ENCODE measurements at regions not wholly inside any gene's neighbourhood (a gene's known extent, or its start where the extent isn't known, plus 50 kb on each side); places are given as distances from the start of the nearest gene placed in this dataset.

DNA sequence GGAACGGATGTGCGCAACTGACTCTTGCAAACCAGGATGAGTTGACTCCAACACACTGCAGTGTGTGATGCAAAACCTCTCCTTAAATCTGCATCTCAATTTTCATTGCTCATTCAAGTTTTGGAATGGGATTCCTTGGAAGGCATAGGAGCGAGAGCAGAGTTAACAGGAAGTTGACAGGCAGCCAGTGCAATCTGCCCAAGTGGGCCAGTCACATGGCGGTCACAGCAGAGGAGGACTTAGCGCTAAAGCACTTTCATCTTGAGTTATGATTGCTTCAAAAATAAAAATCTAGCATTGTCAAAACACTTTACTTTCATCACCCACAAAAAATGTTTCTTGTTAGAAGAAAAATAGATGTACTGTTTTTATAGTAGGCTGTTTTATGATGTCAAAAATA is 439.0 kb downstream of the FBXO15 start:
- TF ChIP-seq, protein P1, sequence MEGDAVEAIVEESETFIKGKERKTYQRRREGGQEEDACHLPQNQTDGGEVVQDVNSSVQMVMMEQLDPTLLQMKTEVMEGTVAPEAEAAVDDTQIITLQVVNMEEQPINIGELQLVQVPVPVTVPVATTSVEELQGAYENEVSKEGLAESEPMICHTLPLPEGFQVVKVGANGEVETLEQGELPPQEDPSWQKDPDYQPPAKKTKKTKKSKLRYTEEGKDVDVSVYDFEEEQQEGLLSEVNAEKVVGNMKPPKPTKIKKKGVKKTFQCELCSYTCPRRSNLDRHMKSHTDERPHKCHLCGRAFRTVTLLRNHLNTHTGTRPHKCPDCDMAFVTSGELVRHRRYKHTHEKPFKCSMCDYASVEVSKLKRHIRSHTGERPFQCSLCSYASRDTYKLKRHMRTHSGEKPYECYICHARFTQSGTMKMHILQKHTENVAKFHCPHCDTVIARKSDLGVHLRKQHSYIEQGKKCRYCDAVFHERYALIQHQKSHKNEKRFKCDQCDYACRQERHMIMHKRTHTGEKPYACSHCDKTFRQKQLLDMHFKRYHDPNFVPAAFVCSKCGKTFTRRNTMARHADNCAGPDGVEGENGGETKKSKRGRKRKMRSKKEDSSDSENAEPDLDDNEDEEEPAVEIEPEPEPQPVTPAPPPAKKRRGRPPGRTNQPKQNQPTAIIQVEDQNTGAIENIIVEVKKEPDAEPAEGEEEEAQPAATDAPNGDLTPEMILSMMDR (IDR thresholded peaks at IDR 0.05), result no peak
- TF ChIP-seq EP300 (IDR thresholded peaks at IDR 0.05; ENCODE audit: low read depth) (no peak), POLR2A (IDR thresholded peaks at IDR 0.05) (no peak), POLR2AphosphoS5 (IDR thresholded peaks at IDR 0.05) (no peak)

Data from transverse colon (tissue), 4 donors.